GM23338 (cell line): ENCODE measurements at regions not wholly inside any gene's neighbourhood (a gene's known extent, or its start where the extent isn't known, plus 50 kb on each side); places are given as distances from the start of the nearest gene placed in this dataset.

Experiments
- ATAC-seq: fragments of 200-7000 bp; cut with Tn5 transposase; 3 replicates; pipeline ENCODE4 v1.9.1; 2020
- DNase-seq: peaks from one replicate; pipeline ENCODE4 v3.0.0-alpha.2; 2015; ENCODE audit warnings: low spot score
- H2AFZ ChIP-seq: fragments of 200-600 bp; sonication (generic); 2 replicates; pipeline ENCODE4 v1.8.0; 2016; ENCODE audit warnings: antibody characterized with exemption, mild to moderate bottlenecking, moderate library complexity
- H3F3A ChIP-seq: fragments of 200-600 bp; sonication (generic); replicated peaks from 2 replicates; pipeline ENCODE4 v1.8.0; 2017; ENCODE audit warnings: antibody characterized with exemption, mixed run types, low read depth
- H3K27ac ChIP-seq: fragments of 200-600 bp; sonication (generic); 2 replicates; pipeline ENCODE4 v1.6.1; 2016; ENCODE audit warnings: low read depth
- H3K27me3 ChIP-seq: fragments of 200-600 bp; sonication (generic); 2 replicates; pipeline ENCODE4 v1.8.0; 2016; ENCODE audit warnings: mild to moderate bottlenecking, mixed run types, moderate library complexity; ENCODE audit not compliant: insufficient read depth
- H3K36me3 ChIP-seq: fragments of 200-600 bp; sonication (generic); 2 replicates; pipeline ENCODE4 v1.8.0; 2016; ENCODE audit warnings: mild to moderate bottlenecking; ENCODE audit not compliant: insufficient read depth
- H3K4me1 ChIP-seq: fragments of 200-600 bp; sonication (generic); 2 replicates; pipeline ENCODE4 v1.8.0; 2016; ENCODE audit warnings: mild to moderate bottlenecking, moderate library complexity; ENCODE audit not compliant: insufficient read depth
- H3K4me2 ChIP-seq: fragments of 200-600 bp; sonication (generic); 2 replicates; pipeline ENCODE4 v1.7.1; 2017; ENCODE audit warnings: mixed run types
- H3K4me3 ChIP-seq: fragments of 200-600 bp; sonication (generic); 2 replicates; pipeline ENCODE4 v1.6.1; 2016; ENCODE audit warnings: mixed run types
- H3K79me2 ChIP-seq: fragments of 200-600 bp; sonication (generic); replicated peaks from 2 replicates; pipeline ENCODE4 v1.8.0; 2017; ENCODE audit warnings: mild to moderate bottlenecking; ENCODE audit not compliant: insufficient read depth
- H3K9me2 ChIP-seq: fragments of 200-600 bp; sonication (generic); 2 replicates; pipeline ENCODE4 v1.8.0; 2017; ENCODE audit not compliant: insufficient read depth
- H4K20me1 ChIP-seq: fragments of 200-600 bp; sonication (generic); replicated peaks from 2 replicates; pipeline ENCODE4 v1.8.0; 2017; ENCODE audit warnings: mild to moderate bottlenecking; ENCODE audit not compliant: insufficient read depth
- H3K27ac Mint-ChIP-seq: 2 replicates; pipeline ENCODE4 v1.8.0; 2020; ENCODE audit warnings: inconsistent platforms, mild to moderate bottlenecking, moderate library complexity, mixed read lengths
- H3K27me3 Mint-ChIP-seq: 3 replicates; pipeline ENCODE4 v1.8.0; 2022; ENCODE audit warnings: low read depth, mild to moderate bottlenecking, moderate library complexity, mixed read lengths, inconsistent platforms; ENCODE audit not compliant: insufficient read depth, poor library complexity
- H3K36me3 Mint-ChIP-seq: 3 replicates; pipeline ENCODE4 v1.8.0; 2021; ENCODE audit warnings: low read depth, mild to moderate bottlenecking, inconsistent platforms, moderate library complexity, mixed read lengths
- H3K4me1 Mint-ChIP-seq: 3 replicates; pipeline ENCODE4 v1.8.0; 2020; ENCODE audit warnings: mild to moderate bottlenecking, inconsistent platforms, mixed read lengths
- H3K4me3 Mint-ChIP-seq: 3 replicates; pipeline ENCODE4 v1.8.0; 2021; ENCODE audit warnings: moderate library complexity, mild to moderate bottlenecking, inconsistent platforms, mixed read lengths
- H3K9me3 Mint-ChIP-seq: 3 replicates; pipeline ENCODE4 v1.8.0; 2020; ENCODE audit warnings: moderate library complexity, mild to moderate bottlenecking, inconsistent platforms, mixed read lengths
- EZH2 ChIP-seq: fragments of 200-600 bp; sonication (generic); IDR thresholded peaks from one replicate; pipeline ENCODE4 v1.8.0; 2017; ENCODE audit warnings: antibody characterized with exemption, mild to moderate bottlenecking, low read depth; ENCODE audit not compliant: unreplicated experiment
- STAT1 ChIP-seq: IDR thresholded peaks from one replicate; pipeline ENCODE4 v1.6.1; 2016; ENCODE audit warnings: antibody characterized with exemption; ENCODE audit not compliant: unreplicated experiment
- ZNF331 ChIP-seq: fragments of 250-450 bp; sonication (Bioruptor Pico); IDR thresholded peaks from 2 replicates; pipeline ENCODE4 v1.5.0; 2020; ENCODE audit warnings: low read depth, mild to moderate bottlenecking, moderate library complexity
- TF ChIP-seq, protein P1 (sequence below), 2 experiments: fragments of 200-600 bp in 1 of 2; sonication (generic) in 1 of 2; conservative IDR thresholded peaks; 2 replicates each; pipeline versions ENCODE4 v1.5.1 to v1.6.1; 2016 to 2017; ENCODE audit warnings: antibody characterized with exemption in 2 of 2, low read depth in 2 of 2, mild to moderate bottlenecking in 2 of 2, moderate library complexity in 1 of 2
- TF ChIP-seq, protein P2 (sequence below): IDR thresholded peaks from one replicate; pipeline ENCODE4 v1.6.1; 2018; ENCODE audit warnings: antibody characterized with exemption; ENCODE audit not compliant: unreplicated experiment
- TF ChIP-seq, protein P3 (sequence below): IDR thresholded peaks from 2 replicates; pipeline ENCODE4 v1.6.1; 2016; ENCODE audit warnings: antibody characterized with exemption
- TF ChIP-seq, protein P4 (sequence below): fragments of 250-450 bp; sonication (Bioruptor Pico); IDR thresholded peaks from 2 replicates; pipeline ENCODE4 v1.5.0; 2020; ENCODE audit warnings: mild to moderate bottlenecking, moderate library complexity

DNA sequence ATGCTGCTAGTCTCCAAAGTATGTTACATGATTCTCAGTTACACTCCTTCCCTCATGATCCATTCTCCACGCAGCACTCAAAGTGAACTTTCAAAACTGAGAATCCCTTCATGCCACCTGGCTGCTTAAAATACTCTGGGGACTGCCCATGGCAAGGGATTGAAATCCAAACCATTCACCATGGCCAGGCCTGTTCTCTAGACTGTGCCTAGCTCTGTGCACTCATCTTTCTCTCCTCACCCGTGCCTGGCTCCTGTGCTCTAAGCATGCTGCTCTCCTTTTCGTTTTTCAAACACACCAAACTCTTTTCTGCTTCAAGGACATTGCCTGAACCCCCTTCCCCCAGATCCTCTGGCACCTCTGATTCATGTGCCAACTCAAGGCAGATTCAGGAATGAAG, 80.9 kb downstream of the FASTKD2 start:
- Mint-ChIP-seq H3K27ac (no peak overlapping the region), H3K4me3 (no peak overlapping the region), H3K36me3 (no peaks in the 10 kb centered on the region), H3K9me3 (no peaks in the 10 kb centered on the region), H3K4me1 (no peaks in the 10 kb centered on the region), H3K27me3 (no peaks in the 10 kb centered on the region)
- ATAC-seq (no peak), DNase-seq (no peak)
- H4K20me1 ChIP-seq = no peaks in the 10 kb centered on the region
- H3K4me1 ChIP-seq = no peaks in the 10 kb centered on the region
- no peak overlapping the region for H3K4me2 ChIP-seq
- no peaks in the 10 kb centered on the region for H3K36me3 ChIP-seq
- no peak overlapping the region for H2AFZ ChIP-seq
- no peak overlapping the region for H3K4me3 ChIP-seq
- no peaks in the 10 kb centered on the region for H3K79me2 ChIP-seq
- H3F3A ChIP-seq = no peaks in the 10 kb centered on the region
- H3K9me2 ChIP-seq = no peaks in the 10 kb centered on the region; the same call in 1 of the 2 replicates
- H3K27ac ChIP-seq = no peak overlapping the region
- TF ChIP-seq ZNF331 (CRISPR knock-in tag) = no peak
- TF ChIP-seq, protein P1, sequence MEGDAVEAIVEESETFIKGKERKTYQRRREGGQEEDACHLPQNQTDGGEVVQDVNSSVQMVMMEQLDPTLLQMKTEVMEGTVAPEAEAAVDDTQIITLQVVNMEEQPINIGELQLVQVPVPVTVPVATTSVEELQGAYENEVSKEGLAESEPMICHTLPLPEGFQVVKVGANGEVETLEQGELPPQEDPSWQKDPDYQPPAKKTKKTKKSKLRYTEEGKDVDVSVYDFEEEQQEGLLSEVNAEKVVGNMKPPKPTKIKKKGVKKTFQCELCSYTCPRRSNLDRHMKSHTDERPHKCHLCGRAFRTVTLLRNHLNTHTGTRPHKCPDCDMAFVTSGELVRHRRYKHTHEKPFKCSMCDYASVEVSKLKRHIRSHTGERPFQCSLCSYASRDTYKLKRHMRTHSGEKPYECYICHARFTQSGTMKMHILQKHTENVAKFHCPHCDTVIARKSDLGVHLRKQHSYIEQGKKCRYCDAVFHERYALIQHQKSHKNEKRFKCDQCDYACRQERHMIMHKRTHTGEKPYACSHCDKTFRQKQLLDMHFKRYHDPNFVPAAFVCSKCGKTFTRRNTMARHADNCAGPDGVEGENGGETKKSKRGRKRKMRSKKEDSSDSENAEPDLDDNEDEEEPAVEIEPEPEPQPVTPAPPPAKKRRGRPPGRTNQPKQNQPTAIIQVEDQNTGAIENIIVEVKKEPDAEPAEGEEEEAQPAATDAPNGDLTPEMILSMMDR (conservative IDR thresholded peaks at IDR 0.05; ENCODE audit: low read depth in 2 of 2) = no peak
- TF ChIP-seq, protein P2, sequence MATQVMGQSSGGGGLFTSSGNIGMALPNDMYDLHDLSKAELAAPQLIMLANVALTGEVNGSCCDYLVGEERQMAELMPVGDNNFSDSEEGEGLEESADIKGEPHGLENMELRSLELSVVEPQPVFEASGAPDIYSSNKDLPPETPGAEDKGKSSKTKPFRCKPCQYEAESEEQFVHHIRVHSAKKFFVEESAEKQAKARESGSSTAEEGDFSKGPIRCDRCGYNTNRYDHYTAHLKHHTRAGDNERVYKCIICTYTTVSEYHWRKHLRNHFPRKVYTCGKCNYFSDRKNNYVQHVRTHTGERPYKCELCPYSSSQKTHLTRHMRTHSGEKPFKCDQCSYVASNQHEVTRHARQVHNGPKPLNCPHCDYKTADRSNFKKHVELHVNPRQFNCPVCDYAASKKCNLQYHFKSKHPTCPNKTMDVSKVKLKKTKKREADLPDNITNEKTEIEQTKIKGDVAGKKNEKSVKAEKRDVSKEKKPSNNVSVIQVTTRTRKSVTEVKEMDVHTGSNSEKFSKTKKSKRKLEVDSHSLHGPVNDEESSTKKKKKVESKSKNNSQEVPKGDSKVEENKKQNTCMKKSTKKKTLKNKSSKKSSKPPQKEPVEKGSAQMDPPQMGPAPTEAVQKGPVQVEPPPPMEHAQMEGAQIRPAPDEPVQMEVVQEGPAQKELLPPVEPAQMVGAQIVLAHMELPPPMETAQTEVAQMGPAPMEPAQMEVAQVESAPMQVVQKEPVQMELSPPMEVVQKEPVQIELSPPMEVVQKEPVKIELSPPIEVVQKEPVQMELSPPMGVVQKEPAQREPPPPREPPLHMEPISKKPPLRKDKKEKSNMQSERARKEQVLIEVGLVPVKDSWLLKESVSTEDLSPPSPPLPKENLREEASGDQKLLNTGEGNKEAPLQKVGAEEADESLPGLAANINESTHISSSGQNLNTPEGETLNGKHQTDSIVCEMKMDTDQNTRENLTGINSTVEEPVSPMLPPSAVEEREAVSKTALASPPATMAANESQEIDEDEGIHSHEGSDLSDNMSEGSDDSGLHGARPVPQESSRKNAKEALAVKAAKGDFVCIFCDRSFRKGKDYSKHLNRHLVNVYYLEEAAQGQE = no peak
- TF ChIP-seq EZH2 = no peak
- TF ChIP-seq STAT1 = no peak
- TF ChIP-seq, protein P3, sequence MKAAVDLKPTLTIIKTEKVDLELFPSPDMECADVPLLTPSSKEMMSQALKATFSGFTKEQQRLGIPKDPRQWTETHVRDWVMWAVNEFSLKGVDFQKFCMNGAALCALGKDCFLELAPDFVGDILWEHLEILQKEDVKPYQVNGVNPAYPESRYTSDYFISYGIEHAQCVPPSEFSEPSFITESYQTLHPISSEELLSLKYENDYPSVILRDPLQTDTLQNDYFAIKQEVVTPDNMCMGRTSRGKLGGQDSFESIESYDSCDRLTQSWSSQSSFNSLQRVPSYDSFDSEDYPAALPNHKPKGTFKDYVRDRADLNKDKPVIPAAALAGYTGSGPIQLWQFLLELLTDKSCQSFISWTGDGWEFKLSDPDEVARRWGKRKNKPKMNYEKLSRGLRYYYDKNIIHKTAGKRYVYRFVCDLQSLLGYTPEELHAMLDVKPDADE = no peak
- TF ChIP-seq, protein P4, sequence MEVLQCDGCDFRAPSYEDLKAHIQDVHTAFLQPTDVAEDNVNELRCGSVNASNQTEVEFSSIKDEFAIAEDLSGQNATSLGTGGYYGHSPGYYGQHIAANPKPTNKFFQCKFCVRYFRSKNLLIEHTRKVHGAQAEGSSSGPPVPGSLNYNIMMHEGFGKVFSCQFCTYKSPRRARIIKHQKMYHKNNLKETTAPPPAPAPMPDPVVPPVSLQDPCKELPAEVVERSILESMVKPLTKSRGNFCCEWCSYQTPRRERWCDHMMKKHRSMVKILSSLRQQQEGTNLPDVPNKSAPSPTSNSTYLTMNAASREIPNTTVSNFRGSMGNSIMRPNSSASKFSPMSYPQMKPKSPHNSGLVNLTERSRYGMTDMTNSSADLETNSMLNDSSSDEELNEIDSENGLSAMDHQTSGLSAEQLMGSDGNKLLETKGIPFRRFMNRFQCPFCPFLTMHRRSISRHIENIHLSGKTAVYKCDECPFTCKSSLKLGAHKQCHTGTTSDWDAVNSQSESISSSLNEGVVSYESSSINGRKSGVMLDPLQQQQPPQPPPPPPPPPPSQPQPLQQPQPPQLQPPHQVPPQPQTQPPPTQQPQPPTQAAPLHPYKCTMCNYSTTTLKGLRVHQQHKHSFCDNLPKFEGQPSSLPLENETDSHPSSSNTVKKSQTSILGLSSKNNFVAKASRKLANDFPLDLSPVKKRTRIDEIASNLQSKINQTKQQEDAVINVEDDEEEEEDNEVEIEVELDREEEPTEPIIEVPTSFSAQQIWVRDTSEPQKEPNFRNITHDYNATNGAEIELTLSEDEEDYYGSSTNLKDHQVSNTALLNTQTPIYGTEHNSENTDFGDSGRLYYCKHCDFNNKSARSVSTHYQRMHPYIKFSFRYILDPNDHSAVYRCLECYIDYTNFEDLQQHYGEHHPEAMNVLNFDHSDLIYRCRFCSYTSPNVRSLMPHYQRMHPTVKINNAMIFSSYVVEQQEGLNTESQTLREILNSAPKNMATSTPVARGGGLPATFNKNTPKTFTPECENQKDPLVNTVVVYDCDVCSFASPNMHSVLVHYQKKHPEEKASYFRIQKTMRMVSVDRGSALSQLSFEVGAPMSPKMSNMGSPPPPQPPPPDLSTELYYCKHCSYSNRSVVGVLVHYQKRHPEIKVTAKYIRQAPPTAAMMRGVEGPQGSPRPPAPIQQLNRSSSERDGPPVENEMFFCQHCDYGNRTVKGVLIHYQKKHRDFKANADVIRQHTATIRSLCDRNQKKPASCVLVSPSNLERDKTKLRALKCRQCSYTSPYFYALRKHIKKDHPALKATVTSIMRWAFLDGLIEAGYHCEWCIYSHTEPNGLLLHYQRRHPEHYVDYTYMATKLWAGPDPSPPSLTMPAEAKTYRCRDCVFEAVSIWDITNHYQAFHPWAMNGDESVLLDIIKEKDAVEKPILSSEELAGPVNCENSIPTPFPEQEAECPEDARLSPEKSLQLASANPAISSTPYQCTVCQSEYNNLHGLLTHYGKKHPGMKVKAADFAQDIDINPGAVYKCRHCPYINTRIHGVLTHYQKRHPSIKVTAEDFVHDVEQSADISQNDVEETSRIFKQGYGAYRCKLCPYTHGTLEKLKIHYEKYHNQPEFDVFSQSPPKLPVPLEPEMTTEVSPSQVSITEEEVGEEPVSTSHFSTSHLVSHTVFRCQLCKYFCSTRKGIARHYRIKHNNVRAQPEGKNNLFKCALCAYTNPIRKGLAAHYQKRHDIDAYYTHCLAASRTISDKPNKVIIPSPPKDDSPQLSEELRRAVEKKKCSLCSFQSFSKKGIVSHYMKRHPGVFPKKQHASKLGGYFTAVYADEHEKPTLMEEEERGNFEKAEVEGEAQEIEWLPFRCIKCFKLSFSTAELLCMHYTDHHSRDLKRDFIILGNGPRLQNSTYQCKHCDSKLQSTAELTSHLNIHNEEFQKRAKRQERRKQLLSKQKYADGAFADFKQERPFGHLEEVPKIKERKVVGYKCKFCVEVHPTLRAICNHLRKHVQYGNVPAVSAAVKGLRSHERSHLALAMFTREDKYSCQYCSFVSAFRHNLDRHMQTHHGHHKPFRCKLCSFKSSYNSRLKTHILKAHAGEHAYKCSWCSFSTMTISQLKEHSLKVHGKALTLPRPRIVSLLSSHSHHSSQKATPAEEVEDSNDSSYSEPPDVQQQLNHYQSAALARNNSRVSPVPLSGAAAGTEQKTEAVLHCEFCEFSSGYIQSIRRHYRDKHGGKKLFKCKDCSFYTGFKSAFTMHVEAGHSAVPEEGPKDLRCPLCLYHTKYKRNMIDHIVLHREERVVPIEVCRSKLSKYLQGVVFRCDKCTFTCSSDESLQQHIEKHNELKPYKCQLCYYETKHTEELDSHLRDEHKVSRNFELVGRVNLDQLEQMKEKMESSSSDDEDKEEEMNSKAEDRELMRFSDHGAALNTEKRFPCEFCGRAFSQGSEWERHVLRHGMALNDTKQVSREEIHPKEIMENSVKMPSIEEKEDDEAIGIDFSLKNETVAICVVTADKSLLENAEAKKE (CRISPR knock-in tag) = no peak
- H3K27me3 ChIP-seq = no peaks in the 10 kb centered on the region
